RPMI8226 (cell line): ENCODE measurements at regions not wholly inside any gene's neighbourhood (a gene's known extent, or its start where the extent isn't known, plus 50 kb on each side); places are given as distances from the start of the nearest gene placed in this dataset.
"Not testable (repeated sequence)": the region's sequence is repeated elsewhere in the genome, so short reads cannot be mapped to it uniquely, and the experiment has no call there.

Source experiments
- DNase-seq: peaks from one replicate; pipeline ENCODE4 v3.0.0-alpha.2; 2015

- no peak for DNase-seq
Measured at GRCh38 chrX:130555341-130555740, 153.6 kb downstream of the RBMX2 start.

GRCh38 chrX:130555757-130556156 is 154.0 kb downstream of the RBMX2 start:
- no peak for DNase-seq

- DNase-seq = no peak
Measured at GRCh38 chrX:130556951-130557350, 155.2 kb downstream of the RBMX2 start.

GRCh38 chrX:130560544-130560943 is 158.8 kb downstream of the RBMX2 start:
- DNase-seq = no peak

GRCh38 chrX:130561930-130562329 is 160.1 kb downstream of the RBMX2 start:
- DNase-seq = no peak

- no peak for DNase-seq
Measured at GRCh38 chrX:130563476-130563875, 161.7 kb downstream of the RBMX2 start.

GRCh38 chrX:130566028-130566683 is 164.4 kb downstream of the RBMX2 start:
- DNase-seq = peak; percentile 57

GRCh38 chrX:130573030-130573429 is 171.2 kb downstream of the RBMX2 start:
- DNase-seq = not testable (repeated sequence)
